K562 (cell line): ENCODE measurements at regions not wholly inside any gene's neighbourhood (a gene's known extent, or its start where the extent isn't known, plus 50 kb on each side); places are given as distances from the start of the nearest gene placed in this dataset.

Source experiments
- ATAC-seq: fragments of 200-7000 bp; cut with Tn5 transposase; 3 replicates; pipeline ENCODE4 v1.9.1; 2020; ENCODE audit warnings: moderate library complexity
- BruUV-seq: library from RNA; stranded (reverse); fragments of 400-500 nt; replicated peaks from 2 replicates; lab custom pipeline; 2021; lab: Mats Ljungman, UMichigan
- CTCF ChIA-PET: fragments of 300-600 bp; formaldehyde crosslinking; extraction: SDS; loops from one replicate; lab custom pipeline; 2021; ENCODE audit warnings: low intra/inter-chr PET ratio; lab: Yijun Ruan, JAX
- POLR2A ChIA-PET: fragments of 300-600, 350-650 bp; sonication (Branson Sonifier 250); formaldehyde crosslinking; extraction: SDS; loops from one replicate; lab custom pipeline; 2021; ENCODE audit warnings: antibody characterized with exemption, inconsistent platforms; lab: Yijun Ruan, JAX
- DNase-seq, 4 experiments: peaks; one replicate each; pipeline versions ENCODE4 v3.0.0 to v3.0.0-alpha.2; 2011 to 2018; ENCODE audit warnings: low spot score in 3 of 4, mixed read lengths in 3 of 4; ENCODE audit errors: extremely low read depth in 1 of 4
- FAIRE-seq: peaks from 2 replicates; lab custom pipeline; 2011; peaks lifted over from hg19 to GRCh38; lab: Jason Lieb, UNC
- H2AFZ ChIP-seq: 2 replicates; pipeline ENCODE4 v1.6.0; 2011; ENCODE audit warnings: low read depth, low read length, control low read depth, inconsistent platforms
- H3K27ac ChIP-seq: fragments of 200-600 bp; 3 replicates; pipeline ENCODE4 v1.8.0; 2011; ENCODE audit warnings: low read depth, mild to moderate bottlenecking, control low read depth, inconsistent platforms, low read length, moderate library complexity, mixed read lengths; ENCODE audit errors: extremely low read depth
- H3K27me3 ChIP-seq, 2 experiments: fragments of 300-600 bp in 1 of 2; 2 replicates in 1 of 2; 3 replicates in 1 of 2; pipeline versions ENCODE4 v1.6.0 to v1.8.0; 2011; ENCODE audit warnings: inconsistent platforms in 2 of 2, low read length in 2 of 2, mild to moderate bottlenecking in 1 of 2, mixed read lengths in 1 of 2, moderate library complexity in 1 of 2; ENCODE audit not compliant: control insufficient read depth in 2 of 2, insufficient read depth in 2 of 2
- H3K36me3 ChIP-seq: fragments of 300-600 bp; 3 replicates; pipeline ENCODE4 v1.8.0; 2011; ENCODE audit warnings: mild to moderate bottlenecking, low read length, inconsistent platforms; ENCODE audit not compliant: control insufficient read depth, insufficient read depth
- H3K4me1 ChIP-seq, 2 experiments: fragments of 200-600 bp in 1 of 2; replicated peaks in 1 of 2; 2 replicates in 1 of 2; 3 replicates in 1 of 2; pipeline versions ENCODE4 v1.5.1 to v1.8.0; 2011; ENCODE audit warnings: inconsistent platforms in 2 of 2, low read length in 2 of 2, mild to moderate bottlenecking in 1 of 2, mixed read lengths in 1 of 2, moderate library complexity in 1 of 2; ENCODE audit not compliant: control insufficient read depth in 2 of 2, insufficient read depth in 2 of 2
- H3K4me2 ChIP-seq: 2 replicates; pipeline ENCODE4 v1.6.1; 2011; ENCODE audit warnings: low read length, control low read depth, inconsistent platforms, mixed read lengths; ENCODE audit not compliant: insufficient read depth
- H3K4me3 ChIP-seq: fragments of 200-600 bp; sonication (generic), shearing (Covaris generic); 2 replicates; pipeline ENCODE4 v1.5.1; 2016; ENCODE audit warnings: control low read depth, inconsistent platforms
- H3K79me2 ChIP-seq: fragments of 200-600 bp; 3 replicates; pipeline ENCODE4 v1.8.0; 2011; ENCODE audit warnings: low read length, inconsistent platforms; ENCODE audit not compliant: control insufficient read depth, insufficient read depth
- H3K9ac ChIP-seq, 2 experiments: 2 replicates each; pipeline versions ENCODE4 v1.6.0 to v1.6.1; 2011; ENCODE audit warnings: low read depth in 2 of 2, low read length in 2 of 2, control low read depth in 1 of 2, inconsistent platforms in 1 of 2, mild to moderate bottlenecking in 1 of 2, mixed read lengths in 1 of 2; ENCODE audit not compliant: insufficient read depth in 1 of 2
- H3K9me1 ChIP-seq: one replicate; pipeline ENCODE4 v1.6.0; 2011; ENCODE audit warnings: inconsistent platforms, mild to moderate bottlenecking, low read length, moderate library complexity; ENCODE audit not compliant: control insufficient read depth, insufficient read depth
- H3K9me3 ChIP-seq: replicated peaks from 2 replicates; pipeline ENCODE4 v1.5.1; 2011; ENCODE audit warnings: low read depth, low read length, inconsistent platforms; ENCODE audit not compliant: control insufficient read depth, insufficient read depth
- H4K20me1 ChIP-seq: replicated peaks from 2 replicates; pipeline ENCODE4 v1.6.1; 2011; ENCODE audit warnings: low read length, inconsistent platforms, mixed read lengths; ENCODE audit not compliant: control insufficient read depth, insufficient read depth
- CBX8 ChIP-seq: fragments of 200-600 bp; sonication (generic); IDR thresholded peaks from 2 replicates; pipeline ENCODE4 v1.6.1; 2012; ENCODE audit warnings: borderline replicate concordance, mixed run types, low read depth, mild to moderate bottlenecking, moderate library complexity, mixed read lengths, low read length, control low read depth, inconsistent platforms; ENCODE audit not compliant: poor library complexity, severe bottlenecking; ENCODE audit errors: extremely low read depth
- CHCHD3 ChIP-seq: fragments of 250-450 bp; sonication (Bioruptor Pico); IDR thresholded peaks from 2 replicates; pipeline ENCODE4 v2.1.2; 2022; ENCODE audit warnings: mild to moderate bottlenecking
- DIDO1 ChIP-seq: fragments of 450-650 bp; IDR thresholded peaks from 2 replicates; pipeline ENCODE4 v1.6.1; 2016; ENCODE audit warnings: low read depth, missing biosample characterization, missing genetic modification characterization
- ETV6 ChIP-seq, 3 experiments: fragments of 150-350 bp in 1 of 3; sonication (generic) in 1 of 3; formaldehyde crosslinking in 1 of 3; IDR thresholded peaks; 2 replicates each; pipeline versions ENCODE4 v1.6.1 to v1.8.0; 2014 to 2022; ENCODE audit warnings: borderline replicate concordance in 2 of 3, low read depth in 2 of 3, antibody characterized with exemption in 1 of 3, low read length in 1 of 3, mild to moderate bottlenecking in 1 of 3, missing genetic modification reagents in 1 of 3
- MAX ChIP-seq: sonication (generic); formaldehyde crosslinking; IDR thresholded peaks from 2 replicates; pipeline ENCODE4 v1.9.0; 2022; ENCODE audit warnings: mild to moderate bottlenecking, missing genetic modification reagents
- MECOM ChIP-seq: fragments of 250-450 bp; sonication (Bioruptor Pico); IDR thresholded peaks from 2 replicates; pipeline ENCODE4 v1.8.0; 2022; ENCODE audit warnings: inconsistent platforms
- PRPF4 ChIP-seq: fragments of 200-400 bp; formaldehyde crosslinking; IDR thresholded peaks from one replicate; pipeline ENCODE4 v1.6.1; 2017; ENCODE audit warnings: low read length, low read depth, mild to moderate bottlenecking; ENCODE audit not compliant: insufficient read depth, poor library complexity, severe bottlenecking
- SOX6 ChIP-seq: fragments of 450-650 bp; IDR thresholded peaks from 2 replicates; pipeline ENCODE4 v1.6.1; 2014; ENCODE audit warnings: mild to moderate bottlenecking
- TFAM ChIP-seq: fragments of 250-450 bp; sonication (Bioruptor Pico); conservative IDR thresholded peaks from 2 replicates; pipeline ENCODE4 v1.5.0; 2021; ENCODE audit warnings: mild to moderate bottlenecking, moderate library complexity
- TRIM28 ChIP-seq: fragments of 450-650 bp; IDR thresholded peaks from 2 replicates; pipeline ENCODE4 v1.6.1; 2017
- ZC3H11A ChIP-seq: IDR thresholded peaks from 2 replicates; pipeline ENCODE4 v1.6.1; 2012; ENCODE audit warnings: low read depth, low read length, improper control_type of control experiment
- ZNF217 ChIP-seq: sonication (generic); formaldehyde crosslinking; IDR thresholded peaks from 2 replicates; pipeline ENCODE4 v1.8.0; 2022; ENCODE audit warnings: mild to moderate bottlenecking, missing genetic modification reagents
- ZNF347 ChIP-seq: fragments of 450-650 bp; formaldehyde crosslinking; IDR thresholded peaks from 2 replicates; pipeline ENCODE4 v1.4.0; 2020; ENCODE audit warnings: low read depth, mild to moderate bottlenecking, moderate library complexity
- WGBS: fragments of 100-300 bp; shearing (Covaris generic); methylation state at CpG from one replicate; pipeline ENCODE4 v1.1.6; 2016; ENCODE audit warnings: low coverage, mixed read lengths; ENCODE audit not compliant: insufficient coverage; ENCODE audit errors: missing lambda C conversion rate; 5-methylcytosine and 5-hydroxymethylcytosine counted together
- in situ Hi-C: fragments of 300-500 bp; cut with MboI; formaldehyde crosslinking; loops from 4 replicates; pipeline ENCODE4 v1.15.0; 2018; ENCODE audit warnings: inconsistent platforms, mixed read lengths
- intact Hi-C: fragments of 100-400 bp; cut with micrococcal nuclease; formaldehyde crosslinking; loops from 2 replicates; pipeline ENCODE4 v1.14.2; 2022

- ATAC-seq = no peak
Observed at GRCh38 chr4:57460967-57461366, 350.8 kb upstream of the IGFBP7 start.

GRCh38 chr4:57448901-57449300, 338.7 kb upstream of the IGFBP7 start:
- Histone ChIP-seq H2AFZ (no peak overlapping the region), H3K27me3 (no peaks in the 10 kb centered on the region), H3K27ac (no peak overlapping the region), H3K36me3 (no peaks in the 10 kb centered on the region), H3K9me1 (no peaks in the 10 kb centered on the region), H3K9me3 (no peaks in the 10 kb centered on the region), H3K4me2 (no peak overlapping the region), H4K20me1 (no peaks in the 10 kb centered on the region), H3K9ac (no peak overlapping the region), H3K4me1 (no peaks in the 10 kb centered on the region), H3K4me3 (no peak overlapping the region), H3K79me2 (no peaks in the 10 kb centered on the region)
- in situ Hi-C loops (no loop called here), intact Hi-C loops (no loop called here)
- ChIA-PET CTCF (no interaction called here), POLR2A (no interaction called here)
- WGBS = 0% methylated on average over 2 of the region's 2 CpGs
- ATAC-seq (no peak), FAIRE-seq (no peak), DNase-seq (no peak)
- BruUV-seq = no TSS peak
- no peak for TF ChIP-seq MECOM (CRISPR knock-in tag)

More at GRCh38 chr4:57460967-57461366, 350.8 kb upstream of the IGFBP7 start:
- DNase-seq = no peak
- H3K36me3 ChIP-seq = no peaks in the 10 kb centered on the region
- H2AFZ ChIP-seq = no peak overlapping the region
- no peaks in the 10 kb centered on the region for H4K20me1 ChIP-seq
- no peak overlapping the region for H3K4me3 ChIP-seq
- H3K9me3 ChIP-seq = no peaks in the 10 kb centered on the region
- FAIRE-seq = no peak
- no TSS peak for BruUV-seq
- H3K79me2 ChIP-seq = no peaks in the 10 kb centered on the region
- POLR2A ChIA-PET = no interaction called here
- intact Hi-C loops = no loop called here
- 0% methylated on average over 1 of the region's 1 CpG for WGBS
- H3K4me1 ChIP-seq = no peaks in the 10 kb centered on the region
- TF ChIP-seq ZC3H11A (no peak), ETV6 (IDR thresholded peaks at IDR 0.05; ENCODE audit: borderline replicate concordance in 1 of 2, low read depth in 2 of 2, low read length in 1 of 2) (no peak), ETV6 (CRISPR knock-in tag; IDR thresholded peaks at IDR 0.05; ENCODE audit: borderline replicate concordance) (no peak), TFAM (CRISPR knock-in tag) (no peak), ZNF217 (CRISPR knock-in tag) (no peak), DIDO1 (tag) (no peak), SOX6 (no peak), MAX (no peak), CHCHD3 (CRISPR knock-in tag) (no peak), TRIM28 (no peak), ZNF347 (CRISPR knock-in tag) (no peak), PRPF4 (no peak), CBX8 (no peak)
- no peaks in the 10 kb centered on the region for H3K9me1 ChIP-seq
- no peak overlapping the region for H3K9ac ChIP-seq
- no peak overlapping the region for H3K4me2 ChIP-seq
- H3K27ac ChIP-seq = no peak overlapping the region
- in situ Hi-C loops = no loop called here
- H3K27me3 ChIP-seq = no peaks in the 10 kb centered on the region
- CTCF ChIA-PET = no interaction called here
